Hepatic stellate cell (primary cell): ENCODE measurements at regions not wholly inside any gene's neighbourhood (a gene's known extent, or its start where the extent isn't known, plus 50 kb on each side); places are given as distances from the start of the nearest gene placed in this dataset.

Experiments
- DNase-seq: peaks from one replicate; pipeline ENCODE4 v3.0.0; 2011; ENCODE audit warnings: low spot score

- no peak for DNase-seq
These were observed 59.5 kb downstream of the PTGS2 start for GRCh38 chr1:186620566-186621350.

- DNase-seq, result no peak
These were observed 61.6 kb downstream of the PTGS2 start for GRCh38 chr1:186618401-186619170.

GRCh38 chr1:186617926-186618325, 62.3 kb downstream of the PTGS2 start:
- no peak for DNase-seq

DNA sequence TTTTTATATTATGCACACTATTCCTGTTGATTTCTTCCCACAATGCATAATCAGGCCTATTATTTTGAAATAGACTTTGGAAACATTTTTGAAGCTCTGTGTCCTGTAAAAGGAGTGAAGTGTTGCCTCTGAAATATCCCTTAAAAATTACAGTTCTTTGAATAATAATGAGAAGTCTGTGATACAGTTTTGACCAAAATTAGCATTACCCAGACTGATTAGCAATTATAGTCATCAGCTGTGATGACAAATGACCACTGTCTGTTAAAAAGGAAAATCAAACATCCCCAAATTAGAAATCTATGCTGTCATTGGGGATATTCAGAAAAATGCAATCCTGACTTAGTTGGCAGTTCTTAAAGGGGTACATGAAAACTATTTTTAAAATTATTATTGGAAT, 63.7 kb downstream of the PTGS2 start:
- no peak for DNase-seq

DNA sequence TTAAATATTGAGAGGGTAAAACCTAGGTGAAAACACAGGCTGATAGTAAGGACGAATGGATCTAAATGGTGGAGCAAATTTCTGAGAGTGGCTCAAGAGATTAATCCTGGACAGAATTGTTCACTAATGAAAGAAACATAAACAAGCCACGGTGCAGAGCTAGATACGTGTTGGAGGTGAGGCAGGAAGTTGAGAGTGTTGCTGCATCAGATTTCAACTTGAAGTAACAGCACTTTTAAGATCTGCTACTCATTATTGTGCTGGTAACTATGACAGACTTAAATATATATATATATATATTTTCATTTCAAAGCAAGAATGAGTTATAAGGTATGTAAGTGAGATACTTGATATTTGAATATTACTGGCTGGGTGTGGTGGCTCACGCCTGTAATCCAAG, 64.9 kb downstream of the PTGS2 start:
- DNase-seq, result no peak

GRCh38 chr1:186611156-186611555, 69.1 kb downstream of the PTGS2 start:
- no peak for DNase-seq

DNA sequence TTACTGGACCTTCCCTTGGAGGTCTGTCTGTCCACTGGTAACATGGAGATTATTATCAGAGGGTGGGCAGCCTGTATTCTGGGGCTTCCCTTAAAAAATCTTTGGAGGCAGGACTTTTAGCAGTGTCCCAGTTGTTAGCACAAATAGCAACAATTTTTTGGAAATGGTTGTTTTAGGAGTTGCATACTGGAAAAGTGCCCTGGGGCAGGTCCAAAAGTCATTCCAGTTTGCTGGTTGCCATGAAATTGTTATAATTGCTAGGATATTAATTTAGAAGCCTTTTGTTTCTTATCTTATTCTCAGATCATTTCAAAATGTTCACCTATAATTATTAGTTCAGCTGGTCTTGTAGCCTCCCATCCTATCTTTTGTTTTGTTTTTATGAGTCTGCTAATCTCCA, 71.0 kb downstream of the PTGS2 start:
- DNase-seq, result no peak

- peak; percentile 46 for DNase-seq
These were observed 74.4 kb downstream of the PTGS2 start for GRCh38 chr1:186605762-186606350.

DNA sequence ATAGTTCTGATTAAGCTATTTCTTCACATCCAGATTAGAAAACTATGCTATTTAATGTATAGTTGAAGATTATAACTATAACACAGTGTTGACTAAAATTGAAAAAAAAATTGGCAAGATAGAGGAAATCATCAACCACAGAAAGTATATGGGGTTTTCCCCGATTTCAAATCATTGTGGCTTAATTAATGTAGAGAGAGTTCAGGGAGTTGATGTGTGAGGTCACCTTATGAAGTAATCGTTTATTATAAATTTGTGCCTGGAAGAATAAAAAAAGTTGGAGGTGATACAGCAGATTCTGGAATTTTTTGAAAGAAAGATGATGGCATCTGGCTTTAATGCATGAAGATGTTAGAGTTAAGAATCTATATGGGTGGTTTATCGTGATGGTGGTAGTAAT, 84.3 kb downstream of the PTGS2 start:
- DNase-seq, result no peak

DNA sequence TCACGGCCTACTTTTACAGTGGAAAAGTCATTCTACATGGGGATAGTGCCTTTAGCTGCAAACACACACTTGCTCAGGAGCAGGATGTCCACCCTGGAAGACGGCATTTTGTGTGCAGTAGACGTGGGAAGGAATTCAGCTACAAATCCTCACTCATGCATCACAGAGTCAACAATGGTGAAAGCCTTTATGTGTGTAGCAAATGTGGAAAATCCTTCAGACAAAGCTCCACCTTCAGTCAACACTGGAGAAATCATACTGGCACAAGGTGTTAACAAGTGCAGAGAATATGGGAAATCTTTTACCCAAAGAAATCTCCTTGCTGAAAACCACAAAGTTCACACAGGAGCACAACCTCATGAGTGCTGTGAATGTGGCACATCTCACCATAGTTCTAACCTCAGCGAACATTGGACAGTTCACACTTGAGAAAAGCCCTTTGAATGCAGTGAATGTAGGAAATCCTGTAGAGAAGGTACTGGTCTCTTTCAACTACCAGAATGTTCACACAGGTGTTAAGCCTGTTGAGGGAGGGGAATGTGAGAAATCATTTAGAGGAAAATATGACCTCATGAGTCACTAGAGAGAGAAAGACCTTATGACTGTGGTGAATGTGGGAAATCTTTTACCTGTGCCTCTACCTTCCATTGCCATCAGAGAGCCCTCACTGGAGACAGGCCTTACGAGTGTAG, 101.8 kb downstream of the PTGS2 start:
- DNase-seq, result no peak

GRCh38 chr1:186577633-186578032, 102.6 kb downstream of the PTGS2 start:
- DNase-seq, result no peak

DNA sequence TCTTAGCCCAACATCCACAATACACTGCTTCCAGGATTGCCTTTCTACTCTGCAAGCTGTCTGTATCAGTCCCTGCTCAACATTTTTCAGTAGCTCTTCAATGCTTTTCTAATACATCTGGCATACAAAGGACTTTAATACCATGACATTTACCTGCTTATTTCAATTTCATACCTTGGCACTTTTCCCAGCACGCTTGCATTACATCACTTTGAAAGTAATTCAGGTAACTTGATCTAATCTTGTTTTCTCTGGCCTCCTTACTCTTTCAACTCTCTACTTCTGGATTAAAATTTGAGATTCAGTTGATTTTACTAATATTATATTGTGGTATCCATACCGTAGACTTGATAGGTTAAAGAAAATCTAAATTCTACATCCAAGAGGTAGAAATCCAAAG, 103.0 kb downstream of the PTGS2 start:
- DNase-seq, result no peak

DNA sequence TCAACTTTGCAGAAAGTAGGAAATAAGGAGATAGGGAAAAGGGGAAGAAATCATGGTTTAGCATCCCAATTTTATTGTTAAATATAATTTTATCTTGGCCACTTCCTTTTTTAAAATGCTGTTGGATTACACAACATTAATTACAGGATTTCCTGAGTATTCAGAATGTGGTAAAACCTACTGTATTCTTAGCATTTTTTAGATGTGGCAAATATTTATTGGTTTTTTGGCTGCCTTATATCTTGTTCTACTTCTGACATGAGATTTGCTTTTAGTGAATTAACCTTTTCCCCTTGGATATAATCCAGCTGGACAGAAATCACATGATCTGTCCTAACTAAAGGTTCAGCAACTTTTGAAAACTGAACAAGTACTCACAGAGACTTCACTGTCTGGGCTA, 104.9 kb downstream of the PTGS2 start:
- no peak for DNase-seq

DNA sequence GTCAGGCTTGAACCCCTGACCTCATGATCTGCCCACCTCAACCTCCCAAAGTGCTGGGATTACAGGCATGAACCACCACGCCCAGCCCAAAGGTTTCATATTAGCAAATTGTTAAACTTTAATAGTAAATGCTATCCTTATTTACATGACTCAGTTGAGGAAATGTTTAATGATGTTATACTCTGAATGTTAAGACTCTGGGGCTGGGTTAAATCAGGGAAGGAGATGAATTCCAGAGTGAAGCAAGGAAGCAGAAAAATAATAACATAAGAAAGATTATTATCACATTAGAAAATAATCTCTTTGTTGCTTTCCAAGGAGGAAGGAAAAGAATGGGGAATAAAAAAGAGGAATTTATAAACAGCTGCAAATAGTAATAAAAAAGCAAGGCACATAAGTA, 105.3 kb downstream of the PTGS2 start:
- DNase-seq, result no peak

DNA sequence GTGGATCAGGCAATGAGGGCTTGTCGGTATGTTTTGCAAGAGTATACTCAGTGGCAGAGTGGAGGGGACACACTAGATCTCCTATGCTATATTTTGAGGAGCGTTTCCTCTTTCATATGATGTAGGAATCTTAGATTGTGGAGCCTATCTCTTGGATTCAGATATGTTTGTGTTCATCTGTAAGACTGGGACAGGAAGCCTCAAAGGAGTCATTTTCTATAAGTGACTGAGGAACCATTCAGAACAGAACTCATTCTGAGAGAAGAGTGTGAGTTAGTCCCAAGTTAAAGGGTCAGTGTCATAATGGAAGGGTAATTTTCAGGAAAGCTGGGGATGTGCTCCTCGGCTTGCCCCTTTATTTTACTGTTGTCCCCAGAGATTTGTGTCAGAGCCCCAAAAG, 107.7 kb downstream of the PTGS2 start:
- no peak for DNase-seq

GRCh38 chr1:186571771-186572170, 108.5 kb downstream of the PTGS2 start:
- no peak for DNase-seq

GRCh38 chr1:186569856-186570255, 108.9 kb upstream of the PDC start:
- DNase-seq, result no peak

DNA sequence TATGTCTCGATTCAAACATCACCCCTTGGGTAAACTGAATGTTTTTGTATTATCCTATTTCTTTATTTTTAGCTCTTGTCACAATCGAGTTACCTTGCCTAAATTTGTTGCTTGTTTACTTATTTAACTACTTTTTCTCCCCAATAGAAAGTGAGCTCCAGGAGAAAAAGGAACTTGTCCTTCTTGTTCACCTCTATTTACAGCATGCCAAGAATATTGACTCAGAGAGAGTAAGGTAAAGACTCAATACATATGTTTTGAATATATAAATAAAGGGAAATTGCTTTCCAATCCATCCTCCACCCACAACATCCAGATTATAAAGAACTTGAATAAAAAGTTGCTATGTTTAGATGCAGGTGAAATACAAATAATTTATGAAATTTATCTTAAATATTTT, 107.3 kb upstream of the PDC start:
- no peak for DNase-seq

- peak; percentile 15 for DNase-seq
These were observed 105.4 kb upstream of the PDC start for GRCh38 chr1:186566140-186566855.

- no peak for DNase-seq
These were observed 103.7 kb upstream of the PDC start for GRCh38 chr1:186564582-186564981.

DNA sequence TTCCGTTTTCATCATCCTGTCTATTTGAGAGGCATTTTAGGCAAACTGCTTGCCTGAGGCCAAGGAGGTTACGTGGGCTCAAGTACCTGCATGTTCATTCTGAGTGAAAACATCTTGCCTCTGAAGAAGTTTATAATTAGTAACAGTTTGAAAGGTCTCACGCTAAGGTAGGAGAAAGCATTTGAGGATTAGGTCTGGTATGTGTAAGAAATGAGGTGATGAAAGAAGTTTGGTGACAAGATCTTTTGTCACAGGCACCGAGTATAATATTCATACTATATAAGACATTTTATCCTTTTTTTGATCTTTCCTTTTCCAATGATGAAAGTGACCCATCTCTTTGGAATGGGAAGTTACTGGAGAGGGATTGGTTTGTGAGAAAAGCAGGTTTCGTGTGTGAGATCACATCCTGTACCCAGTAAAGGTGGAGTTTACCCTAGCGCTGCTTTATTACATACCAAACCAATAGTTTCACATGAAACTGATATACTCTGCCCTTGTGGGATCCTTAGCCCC, 98.7 kb upstream of the PDC start:
- DNase-seq, result no peak
